GM21529 (cell line): ENCODE measurements at regions not wholly inside any gene's neighbourhood (a gene's known extent, or its start where the extent isn't known, plus 50 kb on each side); places are given as distances from the start of the nearest gene placed in this dataset.
A peak's percentile ranks its signal among the peaks of the same experiment; 100 is the strongest.

ENCODE experiments used
- ATAC-seq: cut with Tn5 transposase; IDR thresholded peaks from one replicate; pipeline ENCODE4 v1.9.1; 2021; ENCODE audit not compliant: unreplicated experiment

DNA sequence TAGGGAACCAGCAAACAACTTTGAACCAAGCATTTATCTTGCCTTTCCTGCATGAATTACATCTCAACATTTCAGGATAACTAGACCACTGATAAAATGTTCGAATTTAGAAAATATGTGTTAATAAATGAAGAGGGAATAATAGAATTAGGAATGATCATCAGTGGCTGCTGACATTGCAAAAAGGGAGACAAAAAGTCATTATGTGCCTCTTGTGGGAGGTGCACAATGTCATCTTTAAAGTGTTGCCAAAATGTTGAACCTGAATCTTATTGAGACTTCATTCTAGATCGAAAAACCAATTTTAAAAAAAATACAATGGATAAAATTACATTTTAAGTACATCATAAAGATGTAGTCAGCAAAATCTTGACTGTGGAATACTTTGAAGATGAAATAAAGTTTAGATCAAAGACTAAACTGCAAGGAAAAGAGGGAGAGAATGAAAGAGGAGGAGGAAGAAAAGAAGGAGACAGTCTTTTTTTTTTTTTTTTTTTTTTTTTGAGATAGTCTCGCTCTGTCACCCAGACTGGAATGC is 299.3 kb downstream of the FBXW7 start:
- ATAC-seq: no peak

DNA sequence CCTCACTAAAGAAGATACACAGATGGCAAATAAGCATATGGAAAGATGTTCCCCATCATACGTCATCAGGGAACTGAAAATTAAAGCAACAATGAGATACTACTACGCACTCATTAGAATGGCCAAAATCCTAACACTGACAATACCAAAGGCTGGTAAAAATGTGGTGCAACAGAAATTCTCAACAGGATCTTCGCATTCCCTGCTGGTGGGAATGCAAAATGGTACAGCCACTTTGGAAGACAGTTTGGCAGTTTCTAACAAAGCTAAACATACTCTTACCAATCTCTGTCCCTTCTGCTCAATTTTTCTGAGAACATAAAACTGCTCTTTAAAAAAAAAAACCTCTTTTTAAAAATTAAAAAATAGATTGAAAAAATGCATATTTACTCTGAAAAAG is 300.2 kb downstream of the FBXW7 start:
- no peak for ATAC-seq

DNA sequence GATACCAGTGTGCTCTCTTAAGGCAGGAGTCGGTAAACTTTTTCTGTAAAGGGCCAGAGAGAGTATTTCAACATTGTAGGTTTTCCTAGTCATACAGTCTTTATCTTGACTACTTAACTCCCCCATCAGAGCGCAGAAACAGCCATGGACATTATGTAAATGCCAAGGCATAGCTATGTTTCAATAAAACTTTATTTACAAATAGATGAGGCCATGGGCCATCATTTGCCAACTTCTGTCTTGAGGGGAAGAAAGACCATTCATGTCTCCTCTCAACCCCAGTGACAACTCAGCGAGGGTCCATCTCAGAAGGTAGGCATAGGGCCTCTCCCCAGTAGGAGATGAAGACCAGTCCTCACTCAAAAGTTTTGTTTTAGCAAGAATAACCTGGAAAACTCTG is 301.3 kb downstream of the FBXW7 start:
- no peak for ATAC-seq

DNA sequence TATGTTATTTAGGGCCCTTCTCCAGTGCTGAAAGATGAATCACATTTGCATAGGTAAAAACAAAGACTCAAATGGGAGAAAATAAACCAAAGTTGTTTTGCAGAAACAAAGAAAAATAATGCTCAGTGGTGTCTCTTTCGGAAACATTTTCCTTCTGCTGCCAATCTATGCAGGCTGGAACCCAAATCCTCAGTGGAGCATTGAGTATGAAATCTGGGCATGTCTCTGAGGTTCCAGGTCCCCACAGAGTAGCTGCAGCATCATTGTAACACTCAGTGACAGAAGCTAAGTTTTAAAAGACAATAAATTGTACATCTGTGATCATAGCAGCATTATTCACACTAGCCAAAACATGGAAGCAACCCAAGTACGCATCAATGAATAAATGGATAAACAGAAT is 303.6 kb downstream of the FBXW7 start:
- no peak for ATAC-seq

GRCh38 chr4:152229782-152230289 is 306.1 kb downstream of the FBXW7 start:
- ATAC-seq: no peak

DNA sequence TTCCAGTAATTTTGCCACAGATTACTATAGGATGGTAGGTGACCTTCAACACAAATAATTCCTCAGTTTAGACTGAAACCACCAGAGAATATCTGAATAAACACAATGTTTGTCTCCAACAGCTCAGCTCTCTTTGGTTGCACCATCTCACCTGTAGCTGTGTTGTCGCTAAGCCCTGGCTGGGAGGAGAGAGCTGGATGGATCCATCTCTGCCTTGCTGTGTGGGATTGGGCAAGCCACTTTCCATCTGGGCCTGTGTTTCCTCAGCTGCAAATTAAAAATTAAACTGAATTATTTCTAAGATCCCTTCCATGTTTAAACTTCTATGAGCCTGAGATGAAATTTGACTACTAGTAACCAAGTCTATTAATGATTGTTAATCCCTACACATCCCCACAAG is 310.2 kb downstream of the FBXW7 start:
- no peak for ATAC-seq

DNA sequence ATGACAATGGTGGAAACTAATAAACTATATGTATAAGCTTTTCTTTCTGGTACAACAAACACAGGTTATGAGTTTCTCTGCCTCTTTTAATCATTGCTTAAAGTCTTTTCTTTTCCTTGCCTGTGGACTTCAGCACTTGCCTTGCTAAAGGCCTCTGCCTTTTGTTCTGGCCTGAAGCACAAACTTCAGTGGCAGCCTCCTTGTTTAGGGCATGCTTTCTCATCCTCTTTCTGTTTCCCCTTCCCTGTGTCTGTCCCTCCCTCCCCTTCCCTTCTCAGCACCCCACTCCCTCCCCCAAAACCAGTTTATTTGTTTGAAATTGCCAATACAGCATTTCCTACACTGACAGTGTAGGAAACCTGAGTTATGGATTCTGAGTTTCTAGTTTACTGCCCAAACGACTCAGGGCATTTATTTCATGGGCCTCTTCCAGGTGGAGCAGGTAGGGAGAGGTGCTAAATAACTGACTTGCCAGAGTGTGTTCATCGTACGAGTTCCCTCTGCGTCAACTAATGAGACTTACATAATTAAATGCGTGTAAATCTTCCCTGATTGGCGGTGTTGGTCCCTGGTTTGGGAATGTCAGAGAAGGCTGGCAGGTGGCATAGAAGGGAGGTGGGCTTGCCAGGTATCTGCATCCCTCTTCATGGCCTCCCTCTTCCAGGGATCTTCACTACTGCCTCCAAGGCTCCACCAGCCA is 311.0 kb downstream of the FBXW7 start:
- ATAC-seq: no peak

- no peak for ATAC-seq
Measured at GRCh38 chr4:152224223-152224622, 311.7 kb downstream of the FBXW7 start.

DNA sequence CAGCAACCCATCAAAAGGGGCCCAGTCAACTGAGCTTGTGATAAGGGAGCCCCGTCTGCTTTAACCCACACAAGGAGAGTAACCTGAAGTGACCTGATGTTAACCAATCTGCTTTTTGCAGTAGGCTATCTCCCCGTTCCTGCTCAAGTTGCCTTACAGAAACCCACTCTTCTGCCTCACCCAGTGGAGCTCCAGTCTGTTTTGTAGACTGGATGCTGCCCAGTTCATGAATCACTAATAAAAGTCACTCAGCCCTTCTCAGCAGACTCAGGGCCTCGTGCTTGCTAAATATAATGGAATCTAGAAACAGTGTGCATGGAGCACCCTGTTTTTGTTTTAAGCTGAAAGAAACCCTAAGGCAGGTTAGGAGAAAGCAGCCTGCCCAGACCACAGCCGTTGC is 312.3 kb downstream of the FBXW7 start:
- no peak for ATAC-seq

DNA sequence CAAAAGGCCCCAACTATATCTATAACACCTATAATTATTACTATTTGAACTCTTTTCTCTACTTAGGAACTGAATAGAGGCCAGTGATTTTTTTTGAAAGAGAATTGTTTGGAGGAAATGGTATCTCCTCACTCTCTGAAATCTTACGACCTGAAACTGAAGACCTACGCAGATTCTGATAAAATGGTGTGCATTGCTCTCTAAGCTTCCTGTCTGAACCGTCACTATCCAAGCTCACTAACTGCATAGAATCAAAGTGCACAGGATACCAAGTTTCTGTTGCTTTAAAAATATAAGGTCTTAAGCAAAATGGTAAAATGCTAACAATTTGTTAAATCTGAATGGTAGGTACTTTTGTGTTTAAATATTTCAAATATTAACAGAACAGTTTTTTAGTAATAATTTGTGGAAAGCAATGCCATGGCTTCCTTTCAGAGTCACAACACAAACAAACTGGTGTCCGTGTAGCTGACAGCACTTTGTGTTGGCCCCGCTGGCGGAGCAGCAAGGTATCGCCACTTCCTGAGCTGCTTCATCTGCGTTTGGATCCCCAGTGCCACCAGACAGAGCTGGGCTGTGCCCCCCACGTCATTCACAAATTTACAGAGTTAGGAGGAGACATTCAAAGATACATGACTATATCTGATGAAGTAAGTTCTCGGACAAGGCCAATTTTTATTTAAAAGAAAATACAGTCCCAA is 313.9 kb downstream of the FBXW7 start:
- no peak for ATAC-seq

GRCh38 chr4:152220201-152220666 is 315.7 kb downstream of the FBXW7 start:
- peak; percentile 59 for ATAC-seq

GRCh38 chr4:152218576-152218975 is 317.3 kb downstream of the FBXW7 start:
- no peak for ATAC-seq

DNA sequence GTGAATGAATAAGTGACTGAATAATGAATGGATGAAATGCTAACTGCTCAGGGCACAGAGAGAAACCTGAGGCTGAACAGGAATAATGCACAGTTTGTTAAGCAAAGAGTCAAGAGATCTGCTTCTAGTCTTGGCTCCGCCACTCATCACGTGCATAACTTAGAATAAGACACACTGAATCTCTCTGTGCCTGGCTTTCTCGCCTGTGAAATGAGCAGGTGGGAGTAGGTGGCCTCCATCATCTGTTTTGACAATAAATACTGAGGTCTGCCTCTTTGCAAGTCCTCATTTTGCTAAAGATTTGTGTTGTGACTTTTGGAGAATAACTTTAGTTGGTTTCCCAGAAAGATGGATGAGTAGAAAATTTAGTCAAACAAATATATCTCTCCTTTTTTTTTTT is 318.0 kb downstream of the FBXW7 start:
- ATAC-seq: no peak

DNA sequence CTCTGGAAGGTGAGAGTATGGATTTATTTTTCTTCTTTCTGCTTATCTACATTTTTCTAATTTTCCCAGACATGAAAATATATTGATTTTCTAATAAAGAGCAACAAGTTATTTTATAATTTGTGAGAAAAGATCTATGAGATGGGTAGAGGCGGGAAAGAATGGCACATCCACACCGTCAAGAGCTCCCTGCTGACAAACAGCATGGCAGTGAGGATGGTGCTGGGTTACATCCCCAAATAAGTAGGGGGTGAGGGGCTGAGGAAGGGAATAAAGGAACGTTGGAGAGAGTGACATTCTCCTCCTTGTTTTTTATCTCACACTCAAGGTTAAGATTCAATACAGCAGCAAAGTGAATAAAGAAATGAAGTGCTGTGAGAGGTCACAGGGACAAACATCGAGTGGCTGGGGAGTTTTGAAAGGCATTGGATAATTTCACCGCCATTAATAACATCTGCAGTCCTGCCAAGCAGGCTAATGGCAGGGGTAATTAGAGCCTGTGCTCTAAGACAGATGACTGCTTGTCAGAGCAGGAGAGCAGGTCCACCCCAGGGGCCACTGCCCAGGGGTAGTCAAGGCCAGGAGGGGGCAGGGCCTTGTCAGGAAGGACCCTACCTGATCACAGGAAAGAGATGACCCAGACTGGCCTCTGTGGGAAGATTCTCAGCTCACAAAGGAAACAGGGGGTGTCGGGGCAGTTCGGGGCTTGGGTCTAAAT is 323.8 kb downstream of the FBXW7 start:
- ATAC-seq: no peak

DNA sequence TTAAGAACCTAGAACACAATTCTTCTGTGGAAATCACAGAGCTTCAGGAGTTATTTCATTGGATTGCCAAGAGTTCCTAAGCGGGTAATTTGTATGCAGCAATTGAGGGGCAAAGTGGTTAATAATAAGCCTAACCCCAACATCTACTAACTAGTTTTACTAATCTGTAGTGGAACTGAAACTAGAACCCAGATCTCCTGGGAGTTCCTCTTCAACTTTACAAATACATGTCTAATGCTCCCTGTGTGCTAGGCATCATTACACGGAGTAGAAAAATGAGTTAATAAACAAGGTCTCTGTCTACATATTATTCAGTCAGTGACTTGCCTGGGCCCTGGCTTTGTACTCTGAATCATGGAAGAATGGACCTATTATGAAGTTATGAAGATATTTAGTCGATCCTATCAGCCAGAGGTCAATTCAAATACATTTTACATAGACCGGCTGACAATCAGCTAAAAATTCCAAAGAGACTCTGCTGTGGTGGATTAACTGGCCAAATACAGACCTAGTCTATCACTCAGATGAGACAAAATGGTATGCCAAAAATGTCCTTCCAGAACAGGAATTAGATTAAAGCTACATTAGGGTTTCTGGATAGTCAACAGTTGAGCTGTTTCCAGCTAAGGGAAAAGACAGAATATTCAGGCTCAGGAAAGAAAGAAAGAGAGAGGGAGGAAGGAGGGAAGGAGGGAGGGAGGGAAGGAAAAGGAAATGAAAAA is 326.0 kb downstream of the FBXW7 start:
- peak; percentile 90 for ATAC-seq

GRCh38 chr4:152207378-152207720 is 328.5 kb downstream of the FBXW7 start:
- ATAC-seq: no peak

GRCh38 chr4:152206646-152207377 is 329.1 kb downstream of the FBXW7 start:
- no peak for ATAC-seq

DNA sequence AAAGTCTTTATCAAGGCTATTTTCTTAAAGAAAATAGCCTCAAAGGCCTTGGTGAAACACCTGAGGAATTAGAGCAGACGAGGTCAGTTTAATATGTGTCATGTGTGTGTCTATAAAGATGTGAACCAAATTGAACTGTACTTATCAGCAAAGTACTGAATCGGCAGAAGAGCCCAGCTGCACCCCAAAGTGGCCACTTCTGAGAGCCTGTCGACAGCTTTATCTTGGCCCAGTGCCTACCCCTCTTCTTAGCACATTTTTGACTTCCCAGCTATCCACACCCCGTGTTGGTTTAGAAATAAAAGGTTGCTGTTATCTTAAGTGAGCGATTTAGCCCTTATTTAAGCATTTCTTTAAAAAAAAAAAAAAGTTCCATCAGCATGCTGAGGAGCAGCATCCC is 329.7 kb downstream of the FBXW7 start:
- ATAC-seq: no peak

DNA sequence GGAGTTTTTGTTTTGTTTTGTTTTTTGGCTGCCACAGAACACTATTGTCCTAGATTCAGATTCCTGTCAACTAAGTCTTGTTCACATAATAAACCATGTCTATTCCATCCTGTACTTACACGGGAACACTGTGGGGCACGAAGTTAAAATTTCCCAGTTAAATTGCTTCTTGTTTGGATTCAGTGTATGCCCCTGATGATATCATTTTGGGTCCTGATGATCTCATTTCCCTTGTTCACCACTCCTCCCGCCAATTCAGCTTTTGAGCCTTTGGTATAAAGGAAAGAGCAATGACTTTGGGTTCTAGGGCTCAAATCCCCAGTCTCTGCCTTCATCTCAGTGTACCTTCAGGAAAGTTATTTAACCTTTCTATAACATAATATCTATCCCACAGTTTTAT is 333.5 kb downstream of the FBXW7 start:
- ATAC-seq: no peak
